Upper lobe of left lung (tissue), 4 donors: ENCODE measurements at regions not wholly inside any gene's neighbourhood (a gene's known extent, or its start where the extent isn't known, plus 50 kb on each side); places are given as distances from the start of the nearest gene placed in this dataset.

Source experiments
- CTCF ChIP-seq, 6 experiments: fragments of 450-650 bp in 4 of 6; fragments of 200-600 bp in 2 of 6; sonication (generic) in 2 of 6; IDR thresholded peaks; one replicate each; pipeline ENCODE4 v1.5.1; 2016 to 2019; ENCODE audit warnings: antibody characterized with exemption in 6 of 6
- EP300 ChIP-seq, 4 donors: sonication (generic); formaldehyde crosslinking; IDR thresholded peaks; one replicate each; pipeline ENCODE4 v1.5.1; 2017; ENCODE audit warnings: antibody characterized with exemption in 4 of 4, control low read depth in 2 of 4
- POLR2AphosphoS5 ChIP-seq, 2 donors: sonication (generic); formaldehyde crosslinking; IDR thresholded peaks; one replicate each; pipeline ENCODE4 v1.5.1; 2017; ENCODE audit warnings: antibody characterized with exemption in 2 of 2

- TF ChIP-seq CTCF (IDR thresholded peaks at IDR 0.05) (no peak), POLR2AphosphoS5 (IDR thresholded peaks at IDR 0.05) (no peak), EP300 (IDR thresholded peaks at IDR 0.05) (no peak)
These were observed 157.9 kb upstream of the SLC7A11 start for GRCh38 chr4:138400066-138400465.
